Fibroblast of lung (primary cell): ENCODE measurements at regions not wholly inside any gene's neighbourhood (a gene's known extent, or its start where the extent isn't known, plus 50 kb on each side); places are given as distances from the start of the nearest gene placed in this dataset.

ENCODE experiments used
- EZH2 ChIP-seq: IDR thresholded peaks from 2 replicates; pipeline ENCODE4 v1.5.1; 2012; ENCODE audit warnings: low read length, control low read depth, mild to moderate bottlenecking; ENCODE audit errors: missing control alignments
- TF ChIP-seq, protein P1 (sequence below), 2 donors: IDR thresholded peaks in 1 of 2; conservative IDR thresholded peaks in 1 of 2; 1 replicate in 1 of 2; 2 replicates in 1 of 2; pipeline ENCODE4 v1.5.1; 2011 to 2012; ENCODE audit warnings: low read length in 2 of 2, control low read depth in 1 of 2, inconsistent platforms in 1 of 2, low read depth in 1 of 2, mild to moderate bottlenecking in 1 of 2

GRCh38 chr11:36837831-36838437, 239.9 kb upstream of the RAG2 start:
- TF ChIP-seq, protein P1, sequence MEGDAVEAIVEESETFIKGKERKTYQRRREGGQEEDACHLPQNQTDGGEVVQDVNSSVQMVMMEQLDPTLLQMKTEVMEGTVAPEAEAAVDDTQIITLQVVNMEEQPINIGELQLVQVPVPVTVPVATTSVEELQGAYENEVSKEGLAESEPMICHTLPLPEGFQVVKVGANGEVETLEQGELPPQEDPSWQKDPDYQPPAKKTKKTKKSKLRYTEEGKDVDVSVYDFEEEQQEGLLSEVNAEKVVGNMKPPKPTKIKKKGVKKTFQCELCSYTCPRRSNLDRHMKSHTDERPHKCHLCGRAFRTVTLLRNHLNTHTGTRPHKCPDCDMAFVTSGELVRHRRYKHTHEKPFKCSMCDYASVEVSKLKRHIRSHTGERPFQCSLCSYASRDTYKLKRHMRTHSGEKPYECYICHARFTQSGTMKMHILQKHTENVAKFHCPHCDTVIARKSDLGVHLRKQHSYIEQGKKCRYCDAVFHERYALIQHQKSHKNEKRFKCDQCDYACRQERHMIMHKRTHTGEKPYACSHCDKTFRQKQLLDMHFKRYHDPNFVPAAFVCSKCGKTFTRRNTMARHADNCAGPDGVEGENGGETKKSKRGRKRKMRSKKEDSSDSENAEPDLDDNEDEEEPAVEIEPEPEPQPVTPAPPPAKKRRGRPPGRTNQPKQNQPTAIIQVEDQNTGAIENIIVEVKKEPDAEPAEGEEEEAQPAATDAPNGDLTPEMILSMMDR (conservative IDR thresholded peaks at IDR 0.05 in 1 of 2, IDR thresholded peaks at IDR 0.05 in 1 of 2; ENCODE audit: low read depth in 1 of 2, low read length in 2 of 2) = no peak
- TF ChIP-seq EZH2 = no peak
